Mesodermal cell (in vitro differentiated cells): ENCODE measurements at regions not wholly inside any gene's neighbourhood (a gene's known extent, or its start where the extent isn't known, plus 50 kb on each side); places are given as distances from the start of the nearest gene placed in this dataset.

Experiments used
- H3K27ac ChIP-seq: 2 replicates; pipeline ENCODE4 v1.7.0; 2013; ENCODE audit warnings: mild to moderate bottlenecking, low read depth, low read length, moderate library complexity; ENCODE audit not compliant: severe bottlenecking
- H3K36me3 ChIP-seq: 2 replicates; pipeline ENCODE4 v1.7.1; 2013; ENCODE audit warnings: mild to moderate bottlenecking, low read length, moderate library complexity; ENCODE audit not compliant: control insufficient read depth, insufficient read depth
- H3K4me1 ChIP-seq: one replicate; pipeline ENCODE4 v1.7.1; 2013; ENCODE audit warnings: mild to moderate bottlenecking, low read length; ENCODE audit not compliant: insufficient read depth, control insufficient read depth, poor library complexity, severe bottlenecking
- H3K4me3 ChIP-seq: 2 replicates; pipeline ENCODE4 v1.7.0; 2013; ENCODE audit warnings: low read length, control low read depth, mild to moderate bottlenecking; ENCODE audit not compliant: insufficient read depth, poor library complexity, severe bottlenecking; ENCODE audit errors: extremely low read depth
- H3K9me3 ChIP-seq: 2 replicates; pipeline ENCODE4 v1.7.1; 2013; ENCODE audit warnings: mild to moderate bottlenecking, low read length, moderate library complexity; ENCODE audit not compliant: control insufficient read depth
- WGBS, 2 experiments: methylation state at CpG; one replicate each; pipeline ENCODE4 v1.1.5; 2013; ENCODE audit warnings: missing lambda C conversion rate in 2 of 2; ENCODE audit not compliant: insufficient coverage in 2 of 2; 5-methylcytosine and 5-hydroxymethylcytosine counted together

DNA sequence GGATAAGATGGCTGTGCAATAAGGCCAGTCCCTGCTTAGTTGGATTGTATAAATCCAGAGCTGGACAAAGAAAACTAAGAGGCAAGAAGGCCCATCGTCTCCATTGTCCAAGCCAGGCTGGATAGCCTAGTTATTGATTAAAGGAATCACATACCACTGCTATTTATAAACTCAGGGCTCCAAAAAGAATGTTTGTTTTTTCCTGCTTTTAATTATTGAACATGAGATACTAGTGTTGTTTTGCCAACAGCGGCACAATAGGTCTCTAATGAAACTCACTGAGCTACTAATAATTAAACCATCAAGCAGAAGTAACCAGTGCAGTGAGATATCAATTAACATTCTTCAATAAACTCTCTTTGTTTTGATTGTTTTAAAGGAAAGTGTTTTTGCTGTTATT lies 259.7 kb downstream of the INSC start:
- peaks cover 14% of the 10 kb centered on the region for H3K9me3 ChIP-seq
- H3K4me1 ChIP-seq = no peaks in the 10 kb centered on the region
- no peak overlapping the region for H3K4me3 ChIP-seq
- H3K36me3 ChIP-seq = no peaks in the 10 kb centered on the region
- H3K27ac ChIP-seq = no peak overlapping the region
- 100% methylated on average over 1 of the region's 2 CpGs; no CpG with 5 or more reads in 1 of the 2 experiments for WGBS, 2 experiments

GRCh38 chr11:15378941-15379340 lies 264.2 kb downstream of the INSC start:
- no peaks in the 10 kb centered on the region for H3K36me3 ChIP-seq

GRCh38 chr11:15379483-15379882 lies 264.8 kb downstream of the INSC start:
- Histone ChIP-seq H3K9me3 (peaks cover 14% of the 10 kb centered on the region), H3K4me3 (no peak overlapping the region), H3K4me1 (no peaks in the 10 kb centered on the region), H3K27ac (no peak overlapping the region), H3K36me3 (no peaks in the 10 kb centered on the region)
- WGBS, 2 experiments = 91 to 100% methylated on average over 2 of the region's 4 CpGs

More at GRCh38 chr11:15378941-15379340, 264.2 kb downstream of the INSC start:
- no peak overlapping the region for H3K4me3 ChIP-seq
- peaks cover 14% of the 10 kb centered on the region for H3K9me3 ChIP-seq
- H3K4me1 ChIP-seq = no peaks in the 10 kb centered on the region
- WGBS, 2 experiments = 89 to 100% methylated on average over 2 of the region's 2 CpGs
- no peak overlapping the region for H3K27ac ChIP-seq

DNA sequence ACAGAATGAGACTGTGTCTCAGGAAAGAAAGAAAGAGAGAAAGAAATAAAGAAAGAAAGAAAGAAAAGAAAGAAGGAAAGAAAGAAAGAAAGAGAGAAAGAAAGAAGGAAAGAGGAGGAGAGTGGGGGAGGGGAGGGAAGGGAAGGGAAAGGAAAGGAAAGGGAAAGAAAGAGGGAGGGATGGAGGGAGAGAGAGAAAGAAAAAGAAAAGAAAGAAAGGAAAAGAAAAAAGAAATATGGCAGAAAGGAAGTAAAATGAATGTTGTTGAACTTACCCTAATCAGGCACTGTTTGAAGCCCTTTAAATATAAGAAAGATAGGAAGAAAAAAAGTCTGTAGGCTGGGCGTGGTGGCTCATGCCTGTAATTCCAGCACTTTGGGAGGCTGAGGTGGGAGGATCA lies 276.1 kb downstream of the INSC start:
- WGBS, 2 experiments = no CpG with 5 or more reads among the region's 1 CpG
- no peaks in the 10 kb centered on the region for H3K4me1 ChIP-seq
- H3K36me3 ChIP-seq = no peaks in the 10 kb centered on the region
- H3K27ac ChIP-seq = no peak overlapping the region
- H3K9me3 ChIP-seq = peaks cover 5% of the 10 kb centered on the region
- H3K4me3 ChIP-seq = no peak overlapping the region

- Histone ChIP-seq H3K4me1 (no peaks in the 10 kb centered on the region), H3K9me3 (no peaks in the 10 kb centered on the region), H3K4me3 (no peak overlapping the region), H3K27ac (no peak overlapping the region), H3K36me3 (no peaks in the 10 kb centered on the region)
- WGBS, 2 experiments = 83 to 89% methylated on average over 1 of the region's 2 CpGs
These were observed 282.1 kb downstream of the INSC start for GRCh38 chr11:15396778-15397177.

GRCh38 chr11:15406851-15407351 lies 292.2 kb downstream of the INSC start:
- Histone ChIP-seq H3K9me3 (no peaks in the 10 kb centered on the region), H3K36me3 (no peaks in the 10 kb centered on the region), H3K4me1 (peaks cover 7% of the 10 kb centered on the region), H3K27ac (no peak overlapping the region), H3K4me3 (no peak overlapping the region)
- WGBS, 2 experiments = 88 to 92% methylated on average over 2 to 3 of the region's 3 CpGs

- WGBS, 2 experiments = 93 to 100% methylated on average over 2 of the region's 2 CpGs
- no peak overlapping the region for H3K4me3 ChIP-seq
- no peaks in the 10 kb centered on the region for H3K9me3 ChIP-seq
- H3K4me1 ChIP-seq = peaks cover under 1% of the 10 kb centered on the region
- H3K27ac ChIP-seq = no peak overlapping the region
- H3K36me3 ChIP-seq = no peaks in the 10 kb centered on the region
These were observed 297.3 kb downstream of the INSC start for GRCh38 chr11:15412054-15412453.

GRCh38 chr11:15418921-15419320 lies 304.2 kb downstream of the INSC start:
- no peaks in the 10 kb centered on the region for H3K36me3 ChIP-seq
- no peak overlapping the region for H3K27ac ChIP-seq
- 83 to 92% methylated on average over 1 to 3 of the region's 3 CpGs for WGBS, 2 experiments
- H3K4me3 ChIP-seq = no peak overlapping the region
- H3K9me3 ChIP-seq = no peaks in the 10 kb centered on the region
- H3K4me1 ChIP-seq = no peaks in the 10 kb centered on the region

DNA sequence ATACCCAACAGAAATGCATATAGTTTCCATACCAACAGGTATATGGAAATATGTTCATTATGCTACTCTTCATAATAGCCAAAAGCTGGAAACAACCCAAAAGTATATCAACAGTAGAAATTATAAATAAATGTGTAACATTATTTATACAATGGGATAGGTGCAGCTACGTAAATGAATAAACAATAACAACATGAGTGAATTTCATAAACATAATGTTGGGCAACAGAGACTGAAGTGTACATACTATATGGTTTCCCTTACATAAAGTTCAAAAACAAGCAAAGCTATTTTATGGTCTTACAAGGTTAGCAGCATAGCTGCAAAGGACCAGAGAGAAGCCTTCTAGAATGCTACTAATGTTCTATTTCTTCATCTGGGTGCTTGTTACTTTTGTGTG lies 305.0 kb downstream of the INSC start:
- Histone ChIP-seq H3K27ac (no peak overlapping the region), H3K4me3 (no peak overlapping the region), H3K9me3 (no peaks in the 10 kb centered on the region), H3K4me1 (no peaks in the 10 kb centered on the region), H3K36me3 (no peaks in the 10 kb centered on the region)
- no CpG with 5 or more reads among the region's 1 CpG for WGBS, 2 experiments

GRCh38 chr11:15430381-15430780 lies 315.7 kb downstream of the INSC start:
- Histone ChIP-seq H3K4me3 (no peak overlapping the region), H3K27ac (no peak overlapping the region), H3K9me3 (no peaks in the 10 kb centered on the region), H3K4me1 (no peaks in the 10 kb centered on the region), H3K36me3 (no peaks in the 10 kb centered on the region)
- 91 to 97% methylated on average over 1 to 2 of the region's 3 CpGs for WGBS, 2 experiments

DNA sequence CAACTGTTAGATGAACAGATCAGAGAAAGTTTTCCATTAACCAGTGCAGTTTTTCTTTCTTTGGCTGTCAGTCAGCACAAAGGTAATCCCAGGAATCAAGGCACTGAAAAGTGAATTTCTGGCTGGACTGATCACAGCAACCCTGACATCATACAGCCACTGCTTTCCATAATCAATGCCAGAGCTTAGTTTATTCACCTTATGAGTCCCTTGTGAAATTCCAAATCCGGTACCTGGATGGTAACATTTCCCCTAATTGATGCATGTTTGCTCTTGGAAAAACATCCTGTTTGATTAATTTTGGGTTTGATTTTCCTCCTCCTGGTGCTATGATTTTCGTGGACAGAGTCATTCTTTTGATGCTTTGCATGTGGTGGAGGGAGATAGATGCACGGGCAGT lies 319.8 kb downstream of the INSC start:
- 38% methylated on average over 1 of the region's 3 CpGs; no CpG with 5 or more reads in 1 of the 2 experiments for WGBS, 2 experiments
- Histone ChIP-seq H3K4me1 (no peaks in the 10 kb centered on the region), H3K27ac (no peak overlapping the region), H3K4me3 (no peak overlapping the region), H3K9me3 (no peaks in the 10 kb centered on the region), H3K36me3 (no peaks in the 10 kb centered on the region)
